ENCODE measurements at regions not wholly inside any gene's neighbourhood (a gene's known extent, or its start where the extent isn't known, plus 50 kb on each side); places are given as distances from the start of the nearest gene placed in this dataset.
"Not testable (repeated sequence)": the region's sequence is repeated elsewhere in the genome, so short reads cannot be mapped to it uniquely, and the experiment has no call there.

DNA sequence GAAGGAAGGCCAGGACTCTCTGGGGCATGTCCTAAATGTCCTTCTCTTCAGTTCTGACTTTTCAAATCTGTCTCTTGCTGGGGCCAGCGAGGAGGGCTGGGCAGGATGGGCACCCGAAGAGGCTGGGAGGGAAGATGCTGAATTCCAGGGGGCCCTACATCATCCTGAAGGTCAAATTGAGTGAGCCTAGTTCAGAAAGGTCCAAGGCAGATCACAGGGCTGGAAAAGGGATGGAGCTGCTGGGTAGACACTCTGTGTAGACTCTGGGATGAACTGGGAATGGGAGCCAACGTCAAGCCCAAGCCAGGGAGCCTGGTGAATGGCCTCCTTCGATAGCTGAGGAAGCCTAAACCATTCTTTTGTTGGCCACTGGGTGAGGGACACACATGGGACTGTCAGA lies 133.1 kb downstream of the MYCN start:
- DNase-seq: no peak

GRCh38 chr2:16072638-16073290 lies 132.4 kb downstream of the MYCN start:
- no peak for DNase-seq

DNA sequence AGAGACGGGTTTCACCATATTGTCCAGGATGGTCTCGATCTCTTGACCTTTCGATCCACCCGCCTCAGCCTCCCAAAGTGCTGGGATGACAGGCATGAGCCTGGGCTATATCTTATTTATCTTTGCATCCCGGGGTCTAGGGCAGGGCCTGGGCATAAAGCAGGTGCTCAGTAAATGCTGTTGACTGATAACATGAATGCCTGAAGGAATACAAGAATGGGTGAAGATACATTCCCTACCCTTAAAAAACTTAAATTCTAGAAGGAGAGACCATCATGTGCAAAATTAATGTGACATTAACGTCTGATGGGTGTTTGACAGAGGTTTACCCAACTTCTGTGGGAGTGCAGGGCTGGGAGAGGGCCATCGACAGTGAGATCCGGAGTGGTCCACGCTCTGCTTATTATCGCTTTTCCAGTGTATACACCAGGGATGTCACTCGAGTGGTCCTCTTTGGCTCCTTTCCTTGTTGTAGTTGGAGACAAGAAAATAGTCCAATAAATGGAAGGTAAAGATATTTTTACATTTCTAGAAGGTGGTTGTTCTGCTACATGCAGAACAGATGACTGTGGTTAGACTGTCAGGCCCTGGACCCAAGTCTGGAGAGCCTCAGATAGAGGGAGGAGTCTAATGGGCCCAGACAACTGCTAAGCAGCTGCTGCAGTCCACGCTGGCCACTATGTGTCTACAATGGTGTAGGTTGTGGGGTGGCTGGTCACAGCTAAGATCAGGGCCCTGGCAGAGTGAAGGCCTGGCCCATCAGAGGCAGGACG lies 131.7 kb downstream of the MYCN start:
- no peak for DNase-seq

- DNase-seq: no peak
Measured at GRCh38 chr2:16071039-16071864, 130.9 kb downstream of the MYCN start.

DNA sequence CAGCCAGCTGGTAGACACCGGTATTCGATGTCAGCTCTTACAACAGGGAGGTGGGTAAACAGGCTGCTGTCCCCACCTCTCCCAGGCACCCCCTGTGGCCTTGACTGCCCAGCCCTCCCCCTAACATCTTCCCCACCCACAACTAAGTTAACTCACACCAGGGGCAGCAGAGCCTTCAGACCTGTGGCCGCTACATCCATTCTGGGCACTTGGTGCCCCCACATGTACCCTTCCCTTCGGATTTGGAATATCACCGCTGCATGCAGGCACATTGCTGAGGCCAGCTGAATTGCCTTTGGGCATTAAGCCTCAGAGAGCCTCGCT lies 130.3 kb downstream of the MYCN start:
- DNase-seq: no peak

GRCh38 chr2:16069933-16070647 lies 129.7 kb downstream of the MYCN start:
- DNase-seq: no peak

- DNase-seq: no peak
Measured at GRCh38 chr2:16069663-16069932, 129.2 kb downstream of the MYCN start.

GRCh38 chr2:16068552-16068940 lies 128.2 kb downstream of the MYCN start:
- DNase-seq: no peak

GRCh38 chr2:16067866-16068551 lies 127.7 kb downstream of the MYCN start:
- no peak for DNase-seq

- no peak for DNase-seq
Measured at GRCh38 chr2:16067444-16067843, 127.1 kb downstream of the MYCN start.

DNA sequence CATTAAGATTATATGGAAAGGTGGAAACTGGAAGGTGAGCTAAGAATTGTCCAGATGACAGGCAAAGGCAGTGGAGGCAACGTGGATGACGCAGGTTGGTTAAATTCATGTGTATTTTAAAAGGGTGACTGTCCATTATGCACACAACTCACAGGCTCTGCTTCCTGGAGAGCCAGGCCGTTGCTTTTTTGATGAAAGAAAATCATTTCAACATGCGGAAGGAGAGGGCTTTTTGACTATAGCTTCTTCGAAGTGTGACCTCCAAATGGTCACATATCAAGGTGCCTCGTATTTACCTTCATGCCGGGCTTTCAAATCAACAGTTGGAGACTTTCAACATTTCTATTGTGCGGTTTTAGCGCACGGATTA lies 126.7 kb downstream of the MYCN start:
- DNase-seq: no peak

- DNase-seq: no peak
Measured at GRCh38 chr2:16066261-16067036, 126.1 kb downstream of the MYCN start.

DNA sequence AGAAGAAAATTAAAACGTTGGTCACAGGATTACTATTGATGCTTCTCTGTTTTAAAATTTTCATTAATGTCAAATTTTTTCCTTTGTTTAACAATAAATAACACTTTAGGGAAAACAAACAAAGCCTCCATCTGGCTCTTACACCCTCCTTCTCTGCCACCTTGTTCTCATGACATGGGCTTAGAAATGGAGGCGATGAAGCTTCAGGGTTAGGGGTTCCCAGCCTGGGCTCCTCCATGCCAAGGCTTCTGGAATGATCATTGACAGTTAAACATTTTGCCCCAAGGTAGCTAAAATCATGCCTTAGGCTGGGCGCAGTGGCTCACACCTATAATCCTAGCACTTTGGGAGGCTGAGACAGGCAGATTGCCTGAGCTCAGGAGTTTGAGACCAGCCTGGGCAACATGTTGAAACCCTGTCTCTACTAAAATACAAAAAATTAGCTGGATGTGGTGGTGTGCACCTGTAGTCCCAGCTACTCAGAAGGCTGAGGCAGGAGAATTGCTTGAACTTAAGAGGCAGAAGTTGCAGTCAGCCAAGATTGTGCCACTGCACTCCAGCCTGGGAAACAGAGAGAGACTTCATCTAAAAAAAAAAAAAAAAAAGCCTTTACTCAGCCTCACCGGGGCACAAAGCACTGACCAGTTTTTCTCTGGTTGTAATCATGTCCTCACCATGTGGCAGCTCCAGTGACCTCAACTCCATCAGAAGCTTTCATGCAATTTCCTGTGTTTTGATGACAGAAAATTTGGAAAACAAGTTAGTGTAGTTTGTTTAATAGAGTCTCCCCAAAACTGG lies 125.1 kb downstream of the MYCN start:
- DNase-seq: not testable (repeated sequence)

DNA sequence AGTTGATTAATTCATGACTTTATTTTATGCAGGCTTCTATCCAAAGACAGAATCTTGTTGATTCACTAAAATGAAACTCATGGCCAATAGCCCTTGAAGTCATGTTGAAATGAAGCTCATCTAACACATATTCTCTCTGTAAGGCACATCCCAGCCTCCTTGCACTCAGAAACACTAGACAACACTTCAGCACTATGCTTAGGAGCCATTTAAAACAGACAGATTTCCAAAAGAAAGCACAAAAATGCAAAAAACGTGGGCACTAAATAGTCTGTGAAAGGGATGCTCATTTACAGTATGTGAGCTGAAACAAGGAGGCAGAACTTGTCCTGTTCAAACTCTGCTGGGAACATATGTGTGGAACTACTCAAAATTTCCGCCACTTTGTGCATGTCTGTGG lies 124.4 kb downstream of the MYCN start:
- no peak for DNase-seq

DNA sequence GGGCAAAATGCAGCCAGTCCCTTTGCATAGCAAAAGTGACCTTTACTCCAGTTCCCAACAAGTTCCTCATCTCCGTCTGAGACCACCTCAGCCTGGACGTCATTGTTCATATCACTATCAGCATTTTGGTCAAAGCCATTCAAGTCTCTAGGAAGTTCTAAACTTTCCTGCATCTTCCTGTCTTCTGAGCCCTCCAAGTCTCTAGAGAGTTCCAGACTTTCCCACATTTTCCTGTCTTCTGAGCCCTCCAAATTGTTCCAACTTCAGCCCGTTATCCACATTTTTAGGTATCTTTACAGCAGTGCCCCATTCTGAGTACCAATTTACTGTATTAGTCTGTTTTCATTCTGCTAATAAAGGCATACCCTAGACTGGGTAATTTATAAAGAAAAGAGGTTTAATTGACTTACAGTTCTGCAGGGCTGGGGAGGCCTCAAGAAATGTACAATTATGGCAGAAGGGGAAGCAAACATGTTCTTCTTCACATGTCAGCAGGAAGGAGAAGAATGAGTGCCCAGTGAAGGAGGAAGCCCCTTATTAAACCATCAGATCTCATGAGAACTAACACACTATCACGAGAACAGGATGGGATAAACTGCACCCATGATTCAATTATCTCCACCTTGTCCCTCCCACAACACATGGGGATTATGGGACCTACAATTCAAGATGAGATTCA lies 123.7 kb downstream of the MYCN start:
- no peak for DNase-seq

- DNase-seq: no peak
Measured at GRCh38 chr2:16063251-16063850, 123.0 kb downstream of the MYCN start.

GRCh38 chr2:16062471-16063250 lies 122.3 kb downstream of the MYCN start:
- DNase-seq: no peak

DNA sequence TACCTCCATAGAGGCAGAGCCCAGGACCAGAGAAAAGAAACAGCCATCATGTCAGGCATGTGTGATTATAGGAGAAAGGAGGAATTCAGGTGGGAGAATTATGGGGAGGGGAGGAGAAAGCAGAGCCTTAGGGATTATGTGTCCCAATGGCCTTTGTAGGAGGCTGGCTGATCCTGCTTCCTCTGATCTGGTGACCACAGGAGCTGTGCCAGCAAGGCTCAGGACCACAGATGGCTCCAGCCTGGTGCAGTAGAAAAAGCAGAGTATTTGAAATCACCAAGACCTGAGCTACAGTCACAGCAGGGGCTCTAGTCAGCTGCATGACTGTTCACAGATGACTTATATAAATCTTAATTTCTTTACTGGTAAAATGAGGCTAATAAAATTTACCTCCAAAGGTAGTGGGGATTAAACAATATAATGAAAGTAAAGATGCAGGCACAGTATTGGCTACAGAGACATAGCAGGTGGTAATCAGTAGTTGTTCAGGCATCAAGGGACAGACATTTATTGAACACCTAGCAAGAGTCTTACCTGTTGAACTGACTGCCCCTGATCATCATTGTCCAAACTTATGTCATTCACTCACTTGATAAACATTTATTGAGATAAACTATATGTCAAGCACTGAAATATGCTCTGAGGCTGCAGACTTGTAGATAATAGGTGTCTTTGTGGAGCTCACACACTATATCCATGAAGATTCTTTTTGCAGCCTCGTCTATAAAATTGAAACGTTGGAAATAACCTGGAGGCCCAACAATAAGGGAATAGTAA lies 121.3 kb downstream of the MYCN start:
- no peak for DNase-seq
